Adrenal gland (tissue), 9 donors: ENCODE measurements at regions not wholly inside any gene's neighbourhood (a gene's known extent, or its start where the extent isn't known, plus 50 kb on each side); places are given as distances from the start of the nearest gene placed in this dataset.

Source experiments
- DNase-seq, 7 donors: peaks; one replicate each; pipeline ENCODE4 v3.0.0-alpha.2; 2019 to 2020
- H3K27ac ChIP-seq, 5 donors: fragments of 200-600 bp; sonication (generic) in 4 of 5; 1 replicate in 3 of 5; 2 replicates in 2 of 5; pipeline versions ENCODE4 v1.5.1 to v1.8.0; 2016 to 2020; ENCODE audit warnings: mild to moderate bottlenecking in 1 of 5
- H3K27me3 ChIP-seq: fragments of 200-600 bp; 2 replicates; pipeline ENCODE4 v1.8.0; 2021
- H3K36me3 ChIP-seq, 2 donors: fragments of 200-600 bp; replicated peaks in 1 of 2; 1 replicate in 1 of 2; 2 replicates in 1 of 2; pipeline versions ENCODE4 v1.5.1 to v1.8.0; 2018 to 2022
- H3K4me1 ChIP-seq, 2 donors: fragments of 200-600 bp; replicated peaks in 1 of 2; 1 replicate in 1 of 2; 2 replicates in 1 of 2; pipeline versions ENCODE4 v1.5.1 to v1.8.0; 2018 to 2021
- H3K4me3 ChIP-seq, 4 donors: fragments of 200-600 bp; sonication (generic) in 3 of 4; one replicate each; pipeline ENCODE4 v1.5.1; 2016 to 2018
- H3K9me3 ChIP-seq, 3 donors: fragments of 200-600 bp; sonication (generic) in 1 of 3; replicated peaks in 1 of 3; 1 replicate in 2 of 3; 2 replicates in 1 of 3; pipeline versions ENCODE4 v1.5.1 to v1.8.0; 2016 to 2021
- CTCF ChIP-seq, 6 experiments: fragments of 450-650 bp in 4 of 6; fragments of 200-600 bp in 2 of 6; sonication (generic) in 1 of 6; IDR thresholded peaks; 1 replicate in 5 of 6; 2 replicates in 1 of 6; pipeline versions ENCODE4 v1.5.1 to v1.8.0; 2016 to 2021; ENCODE audit warnings: antibody characterized with exemption in 6 of 6, mild to moderate bottlenecking in 2 of 6, moderate library complexity in 1 of 6
- POLR2A ChIP-seq, 2 donors: fragments of 450-650 bp; IDR thresholded peaks; one replicate each; pipeline ENCODE4 v1.6.1; 2017; ENCODE audit warnings: antibody characterized with exemption in 2 of 2, mild to moderate bottlenecking in 2 of 2, moderate library complexity in 1 of 2
- WGBS, 4 donors: extraction: QIAGEN DNeasy Blood & Tissue Kit in 2 of 4; methylation state at CpG; one replicate each; pipeline versions ENCODE4 v1.1.5 to v1.1.7; 2013 to 2017; 5-methylcytosine and 5-hydroxymethylcytosine counted together
- intact Hi-C, 2 donors: fragments of 100-400 bp; cut with DNase I; formaldehyde crosslinking; loops; one replicate each; pipeline versions ENCODE4 v1.14.1 to v1.15.0; 2022 to 2023
- donor health status: healthy with polysubstance abuse.
- donor health status: Bipolar disorder and iron deficiency.
- donor health status: DM: yes; HTN: yes; CAD: no.
- donor health status: DM: no; HTN: no; CAD: no.
- donor health status: DM: no; HTN: no; CAD: no.

- no peak overlapping the region for H3K27ac ChIP-seq
- DNase-seq, result no peak
- no peaks in the 10 kb centered on the region for H3K36me3 ChIP-seq
- TF ChIP-seq CTCF (IDR thresholded peaks at IDR 0.05) (no peak), POLR2A (IDR thresholded peaks at IDR 0.05) (no peak)
- no peaks in the 10 kb centered on the region for H3K4me1 ChIP-seq
- intact Hi-C loops, result no loop called here
- H3K9me3 ChIP-seq, result peaks cover 0 to 7% (median under 1%) of the 10 kb centered on the region in 3 donors
- WGBS, 4 donors, result 68 to 84% (median 75%) methylated on average over 1 of the region's 1 CpG
- no peaks in the 10 kb centered on the region for H3K27me3 ChIP-seq
- H3K4me3 ChIP-seq, result no peak overlapping the region
Observed at GRCh38 chr18:6465281-6465680, 50.6 kb upstream of the L3MBTL4 start.

GRCh38 chr18:6476190-6476589 lies 61.5 kb upstream of the L3MBTL4 start:
- H3K27ac ChIP-seq, result no peak overlapping the region
- no peaks in the 10 kb centered on the region for H3K27me3 ChIP-seq
- intact Hi-C loops, result no loop called here
- TF ChIP-seq CTCF (IDR thresholded peaks at IDR 0.05) (no peak), POLR2A (IDR thresholded peaks at IDR 0.05) (no peak)
- no peaks in the 10 kb centered on the region for H3K9me3 ChIP-seq
- H3K36me3 ChIP-seq, result no peaks in the 10 kb centered on the region
- 40 to 82% (median 66%) methylated on average over 1 of the region's 1 CpG for WGBS, 4 donors
- DNase-seq, result no peak
- H3K4me3 ChIP-seq, result no peak overlapping the region
- no peaks in the 10 kb centered on the region for H3K4me1 ChIP-seq

- Histone ChIP-seq H3K9me3 (no peaks in the 10 kb centered on the region), H3K27ac (no peak overlapping the region), H3K4me1 (no peaks in the 10 kb centered on the region), H3K27me3 (no peaks in the 10 kb centered on the region), H3K36me3 (no peaks in the 10 kb centered on the region), H3K4me3 (no peak overlapping the region)
- intact Hi-C loops, result no loop called here
- WGBS, 4 donors, result 59 to 98% (median 97%) methylated on average over 2 of the region's 2 CpGs
- TF ChIP-seq CTCF (IDR thresholded peaks at IDR 0.05), result no peak
- no peak for TF ChIP-seq POLR2A (IDR thresholded peaks at IDR 0.05)
- no peak for DNase-seq
Observed at GRCh38 chr18:6476880-6477279, 62.2 kb upstream of the L3MBTL4 start.

GRCh38 chr18:6478121-6478520 lies 63.4 kb upstream of the L3MBTL4 start:
- no peaks in the 10 kb centered on the region for H3K27me3 ChIP-seq
- no peaks in the 10 kb centered on the region for H3K36me3 ChIP-seq
- intact Hi-C loops, result no loop called here
- WGBS, 4 donors, result 65 to 79% (median 74%) methylated on average over 6 of the region's 6 CpGs
- no peak overlapping the region for H3K4me3 ChIP-seq
- TF ChIP-seq POLR2A (IDR thresholded peaks at IDR 0.05), result no peak
- TF ChIP-seq CTCF (IDR thresholded peaks at IDR 0.05), result no peak
- DNase-seq, result no peak
- H3K9me3 ChIP-seq, result no peaks in the 10 kb centered on the region
- H3K4me1 ChIP-seq, result no peaks in the 10 kb centered on the region
- no peak overlapping the region for H3K27ac ChIP-seq
